ENCODE measurements at regions not wholly inside any gene's neighbourhood (a gene's known extent, or its start where the extent isn't known, plus 50 kb on each side); places are given as distances from the start of the nearest gene placed in this dataset.

GRCh38 chr21:27534206-27534605 is 567.3 kb upstream of the ADAMTS5 start:
- Histone ChIP-seq H3K27me3 (replicated peaks; ENCODE audit: insufficient read depth, low read depth, low read length, poor library complexity) (no peaks in the 10 kb centered on the region), H3K36me3 (ENCODE audit: insufficient read depth, low read length, poor library complexity, severe bottlenecking) (no peaks in the 10 kb centered on the region), H3K4me1 (ENCODE audit: insufficient read depth, low read length, poor library complexity, severe bottlenecking) (no peaks in the 10 kb centered on the region), H3K27ac (ENCODE audit: low read depth, low read length, poor library complexity, severe bottlenecking) (no peak overlapping the region), H3K4me3 (ENCODE audit: low read depth, low read length, poor library complexity, severe bottlenecking) (no peak overlapping the region), H3K9me3 (ENCODE audit: low read depth, low read length, poor library complexity, severe bottlenecking) (no peaks in the 10 kb centered on the region)
- no TSS peak for BruUV-seq (replicated peaks)
- intact Hi-C loops (cut with micrococcal nuclease; ENCODE audit: unreplicated experiment) = no loop called here
- TF ChIP-seq EZH2 (IDR thresholded peaks at IDR 0.05; ENCODE audit: borderline replicate concordance, low read depth, low read length, poor library complexity, severe bottlenecking) (no peak), CTCF (conservative IDR thresholded peaks at IDR 0.05; ENCODE audit: low read depth, low read length) (no peak)
- ChIA-PET CTCF (no interaction called here), POLR2A (ENCODE audit: low non-redundant PET) (no interaction called here)
- DNase-seq (ENCODE audit: low spot score) = no peak

GRCh38 chr21:27532076-27532475 is 565.2 kb upstream of the ADAMTS5 start:
- ChIA-PET POLR2A (ENCODE audit: low non-redundant PET) (no interaction called here), CTCF (no interaction called here)
- no peaks in the 10 kb centered on the region for H3K4me1 ChIP-seq (ENCODE audit: insufficient read depth, low read length, poor library complexity, severe bottlenecking)
- no peak for TF ChIP-seq CTCF (conservative IDR thresholded peaks at IDR 0.05; ENCODE audit: low read depth, low read length)
- TF ChIP-seq EZH2 (IDR thresholded peaks at IDR 0.05; ENCODE audit: borderline replicate concordance, low read depth, low read length, poor library complexity, severe bottlenecking) = no peak
- H3K9me3 ChIP-seq (ENCODE audit: low read depth, low read length, poor library complexity, severe bottlenecking) = no peaks in the 10 kb centered on the region
- no peak for DNase-seq (ENCODE audit: low spot score)
- H3K27me3 ChIP-seq (replicated peaks; ENCODE audit: insufficient read depth, low read depth, low read length, poor library complexity) = no peaks in the 10 kb centered on the region
- H3K27ac ChIP-seq (ENCODE audit: low read depth, low read length, poor library complexity, severe bottlenecking) = no peak overlapping the region
- no TSS peak for BruUV-seq (replicated peaks)
- no peaks in the 10 kb centered on the region for H3K36me3 ChIP-seq (ENCODE audit: insufficient read depth, low read length, poor library complexity, severe bottlenecking)
- intact Hi-C loops (cut with micrococcal nuclease; ENCODE audit: unreplicated experiment) = no loop called here
- H3K4me3 ChIP-seq (ENCODE audit: low read depth, low read length, poor library complexity, severe bottlenecking) = no peak overlapping the region

GRCh38 chr21:27528697-27529096 is 561.8 kb upstream of the ADAMTS5 start:
- ChIA-PET POLR2A (ENCODE audit: low non-redundant PET) (no interaction called here), CTCF (no interaction called here)
- no peaks in the 10 kb centered on the region for H3K9me3 ChIP-seq (ENCODE audit: low read depth, low read length, poor library complexity, severe bottlenecking)
- no peaks in the 10 kb centered on the region for H3K27me3 ChIP-seq (replicated peaks; ENCODE audit: insufficient read depth, low read depth, low read length, poor library complexity)
- H3K4me1 ChIP-seq (ENCODE audit: insufficient read depth, low read length, poor library complexity, severe bottlenecking) = no peaks in the 10 kb centered on the region
- TF ChIP-seq CTCF (conservative IDR thresholded peaks at IDR 0.05; ENCODE audit: low read depth, low read length) (no peak), EZH2 (IDR thresholded peaks at IDR 0.05; ENCODE audit: borderline replicate concordance, low read depth, low read length, poor library complexity, severe bottlenecking) (no peak)
- no peaks in the 10 kb centered on the region for H3K36me3 ChIP-seq (ENCODE audit: insufficient read depth, low read length, poor library complexity, severe bottlenecking)
- DNase-seq (ENCODE audit: low spot score) = no peak
- intact Hi-C loops (cut with micrococcal nuclease; ENCODE audit: unreplicated experiment) = no loop called here
- BruUV-seq (replicated peaks) = no TSS peak
- no peak overlapping the region for H3K27ac ChIP-seq (ENCODE audit: low read depth, low read length, poor library complexity, severe bottlenecking)
- no peak overlapping the region for H3K4me3 ChIP-seq (ENCODE audit: low read depth, low read length, poor library complexity, severe bottlenecking)

Measured in A673 (cell line).